Vagina (tissue), 2 donors: ENCODE measurements at regions not wholly inside any gene's neighbourhood (a gene's known extent, or its start where the extent isn't known, plus 50 kb on each side); places are given as distances from the start of the nearest gene placed in this dataset.

Experiments
- POLR2A ChIP-seq, 2 donors: fragments of 450-650 bp; IDR thresholded peaks; one replicate each; pipeline ENCODE4 v1.6.1; 2017; ENCODE audit warnings: antibody characterized with exemption in 2 of 2, mild to moderate bottlenecking in 2 of 2, moderate library complexity in 2 of 2
- TF ChIP-seq, protein P1 (sequence below), 3 experiments: fragments of 450-650 bp in 2 of 3; fragments of 200-600 bp in 1 of 3; sonication (generic) in 1 of 3; IDR thresholded peaks; one replicate each; pipeline ENCODE4 v1.5.1; 2017 to 2019; ENCODE audit warnings: antibody characterized with exemption in 3 of 3, mild to moderate bottlenecking in 2 of 3, moderate library complexity in 2 of 3

DNA sequence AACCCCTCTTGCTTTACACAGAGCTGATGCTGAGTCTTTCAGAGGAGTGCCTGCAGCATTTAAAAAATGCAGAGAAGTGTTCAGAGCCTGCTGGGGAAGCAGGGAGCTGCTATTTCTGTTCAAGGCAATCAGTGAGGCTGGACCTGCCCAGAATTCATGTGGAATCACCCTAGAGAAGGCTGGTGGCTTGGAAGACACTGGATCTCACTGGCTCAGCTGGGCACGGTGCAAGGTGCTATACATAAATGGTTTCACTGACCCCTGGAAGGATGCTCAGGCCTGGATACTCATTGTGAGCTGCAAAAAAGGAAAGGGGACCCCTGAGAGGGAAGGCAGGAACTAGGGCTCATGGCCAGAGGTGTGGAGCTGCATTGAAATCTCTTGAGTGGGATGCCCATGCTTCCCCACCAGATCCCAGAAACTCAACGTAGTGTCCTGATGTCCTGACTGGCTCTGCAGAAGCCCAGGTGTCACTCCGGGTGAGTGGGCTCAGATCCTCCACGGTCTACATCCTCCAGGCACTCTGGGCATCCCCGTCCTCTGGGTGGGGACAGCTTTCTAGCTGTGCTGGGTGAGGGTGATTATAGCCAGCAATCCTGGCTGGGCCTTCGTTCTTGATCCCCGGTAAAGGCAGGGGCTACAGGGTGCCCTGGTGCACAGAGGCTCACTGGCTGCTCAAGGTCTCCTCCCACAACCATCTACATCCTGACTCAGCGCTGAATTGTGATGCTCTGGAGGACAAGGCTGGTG lies 77.2 kb upstream of the TNS3 start:
- TF ChIP-seq, protein P1, sequence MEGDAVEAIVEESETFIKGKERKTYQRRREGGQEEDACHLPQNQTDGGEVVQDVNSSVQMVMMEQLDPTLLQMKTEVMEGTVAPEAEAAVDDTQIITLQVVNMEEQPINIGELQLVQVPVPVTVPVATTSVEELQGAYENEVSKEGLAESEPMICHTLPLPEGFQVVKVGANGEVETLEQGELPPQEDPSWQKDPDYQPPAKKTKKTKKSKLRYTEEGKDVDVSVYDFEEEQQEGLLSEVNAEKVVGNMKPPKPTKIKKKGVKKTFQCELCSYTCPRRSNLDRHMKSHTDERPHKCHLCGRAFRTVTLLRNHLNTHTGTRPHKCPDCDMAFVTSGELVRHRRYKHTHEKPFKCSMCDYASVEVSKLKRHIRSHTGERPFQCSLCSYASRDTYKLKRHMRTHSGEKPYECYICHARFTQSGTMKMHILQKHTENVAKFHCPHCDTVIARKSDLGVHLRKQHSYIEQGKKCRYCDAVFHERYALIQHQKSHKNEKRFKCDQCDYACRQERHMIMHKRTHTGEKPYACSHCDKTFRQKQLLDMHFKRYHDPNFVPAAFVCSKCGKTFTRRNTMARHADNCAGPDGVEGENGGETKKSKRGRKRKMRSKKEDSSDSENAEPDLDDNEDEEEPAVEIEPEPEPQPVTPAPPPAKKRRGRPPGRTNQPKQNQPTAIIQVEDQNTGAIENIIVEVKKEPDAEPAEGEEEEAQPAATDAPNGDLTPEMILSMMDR (IDR thresholded peaks at IDR 0.05) = no peak
- TF ChIP-seq POLR2A (IDR thresholded peaks at IDR 0.05) = no peak
